GM21786 (cell line): ENCODE measurements at regions not wholly inside any gene's neighbourhood (a gene's known extent, or its start where the extent isn't known, plus 50 kb on each side); places are given as distances from the start of the nearest gene placed in this dataset.

Experiments
- ATAC-seq: cut with Tn5 transposase; IDR thresholded peaks from one replicate; pipeline ENCODE4 v1.9.1; 2021; ENCODE audit not compliant: unreplicated experiment

GRCh38 chr3:124429129-124429815 is 301.0 kb upstream of the UMPS start:
- ATAC-seq: no peak

- ATAC-seq: no peak
Measured at GRCh38 chr3:124431331-124431994, 298.8 kb upstream of the UMPS start.

- ATAC-seq: no peak
Measured at GRCh38 chr3:124434176-124434575, 296.1 kb upstream of the UMPS start.

GRCh38 chr3:124435467-124435866 is 294.8 kb upstream of the UMPS start:
- ATAC-seq: no peak

GRCh38 chr3:124438813-124439212 is 291.4 kb upstream of the UMPS start:
- no peak for ATAC-seq

GRCh38 chr3:124439603-124440002 is 290.6 kb upstream of the UMPS start:
- ATAC-seq: no peak

GRCh38 chr3:124441766-124442165 is 288.5 kb upstream of the UMPS start:
- ATAC-seq: no peak

- ATAC-seq: no peak
Measured at GRCh38 chr3:124442463-124442862, 287.8 kb upstream of the UMPS start.

- no peak for ATAC-seq
Measured at GRCh38 chr3:124443446-124443845, 286.8 kb upstream of the UMPS start.

GRCh38 chr3:124444075-124444474 is 286.2 kb upstream of the UMPS start:
- ATAC-seq: no peak

- no peak for ATAC-seq
Measured at GRCh38 chr3:124444896-124445295, 285.4 kb upstream of the UMPS start.

- ATAC-seq: no peak
Measured at GRCh38 chr3:124447845-124448244, 282.4 kb upstream of the UMPS start.

GRCh38 chr3:124448954-124449353 is 281.3 kb upstream of the UMPS start:
- ATAC-seq: no peak

GRCh38 chr3:124450366-124450765 is 279.9 kb upstream of the UMPS start:
- no peak for ATAC-seq

GRCh38 chr3:124451630-124452317 is 278.5 kb upstream of the UMPS start:
- no peak for ATAC-seq

GRCh38 chr3:124453189-124453588 is 277.1 kb upstream of the UMPS start:
- ATAC-seq: no peak

GRCh38 chr3:124455891-124456290 is 274.4 kb upstream of the UMPS start:
- ATAC-seq: no peak

- no peak for ATAC-seq
Measured at GRCh38 chr3:124456506-124456905, 273.7 kb upstream of the UMPS start.

- no peak for ATAC-seq
Measured at GRCh38 chr3:124459678-124460077, 270.6 kb upstream of the UMPS start.

- no peak for ATAC-seq
Measured at GRCh38 chr3:124461126-124461525, 269.1 kb upstream of the UMPS start.

- ATAC-seq: no peak
Measured at GRCh38 chr3:124461838-124462632, 268.2 kb upstream of the UMPS start.
